Neural progenitor cell (in vitro differentiated cells): ENCODE measurements at regions not wholly inside any gene's neighbourhood (a gene's known extent, or its start where the extent isn't known, plus 50 kb on each side); places are given as distances from the start of the nearest gene placed in this dataset.

Experiments used
- DNase-seq: peaks from one replicate; pipeline ENCODE4 v3.0.0-alpha.2; 2016; ENCODE audit warnings: low spot score
- H2AFZ ChIP-seq: fragments of 200-600 bp; sonication (generic); replicated peaks from 2 replicates; pipeline ENCODE4 v1.6.1; 2016; ENCODE audit warnings: antibody characterized with exemption
- H3F3A ChIP-seq: fragments of 200-600 bp; sonication (generic); 2 replicates; pipeline ENCODE4 v1.6.1; 2016; ENCODE audit warnings: antibody characterized with exemption, low read depth
- H3K27ac ChIP-seq: fragments of 200-600 bp; sonication (generic); 2 replicates; pipeline ENCODE4 v1.5.1; 2016; ENCODE audit warnings: mild to moderate bottlenecking
- H3K27me3 ChIP-seq: fragments of 200-600 bp; sonication (generic); 2 replicates; pipeline ENCODE4 v1.6.1; 2016; ENCODE audit warnings: mild to moderate bottlenecking, moderate library complexity
- H3K36me3 ChIP-seq: fragments of 200-600 bp; sonication (generic); 2 replicates; pipeline ENCODE4 v1.5.1; 2016
- H3K4me1 ChIP-seq: fragments of 200-600 bp; sonication (generic); 2 replicates; pipeline ENCODE4 v1.6.1; 2016; ENCODE audit warnings: mixed run types
- H3K4me2 ChIP-seq: fragments of 200-600 bp; sonication (generic); 2 replicates; pipeline ENCODE4 v1.6.1; 2016
- H3K4me3 ChIP-seq: fragments of 200-600 bp; sonication (generic); 2 replicates; pipeline ENCODE4 v1.5.1; 2016
- H3K79me2 ChIP-seq: fragments of 200-600 bp; sonication (generic); 2 replicates; pipeline ENCODE4 v1.6.1; 2016; ENCODE audit warnings: low read depth
- H3K9ac ChIP-seq: fragments of 200-600 bp; sonication (generic); 2 replicates; pipeline ENCODE4 v1.6.1; 2016
- H3K9me3 ChIP-seq: fragments of 200-600 bp; sonication (generic); 2 replicates; pipeline ENCODE4 v1.5.1; 2016; ENCODE audit warnings: low read depth
- H4K20me1 ChIP-seq: fragments of 200-600 bp; sonication (generic); 2 replicates; pipeline ENCODE4 v1.6.1; 2016; ENCODE audit warnings: low read depth
- H3K27ac Mint-ChIP-seq: 3 replicates; pipeline ENCODE4 v1.8.0; 2021; ENCODE audit warnings: mixed read lengths
- H3K27me3 Mint-ChIP-seq: 2 replicates; pipeline ENCODE4 v1.8.0; 2022; ENCODE audit warnings: low read depth, mild to moderate bottlenecking, inconsistent platforms, moderate library complexity, mixed read lengths; ENCODE audit not compliant: insufficient read depth
- H3K36me3 Mint-ChIP-seq: 3 replicates; pipeline ENCODE4 v1.8.0; 2021; ENCODE audit warnings: mixed read lengths
- H3K4me1 Mint-ChIP-seq: 3 replicates; pipeline ENCODE4 v1.8.0; 2021; ENCODE audit warnings: mixed read lengths
- H3K4me3 Mint-ChIP-seq: 3 replicates; pipeline ENCODE4 v1.8.0; 2021; ENCODE audit warnings: mild to moderate bottlenecking, moderate library complexity, mixed read lengths
- H3K9me3 Mint-ChIP-seq: 3 replicates; pipeline ENCODE4 v1.8.0; 2020; ENCODE audit warnings: mixed read lengths
- CTCF ChIP-seq: fragments of 200-600 bp; sonication (generic); IDR thresholded peaks from 2 replicates; pipeline ENCODE4 v1.5.1; 2017; ENCODE audit warnings: antibody characterized with exemption, mild to moderate bottlenecking
- EZH2 ChIP-seq: fragments of 200-600 bp; sonication (generic); IDR thresholded peaks from 2 replicates; pipeline ENCODE4 v1.6.1; 2017; ENCODE audit warnings: antibody characterized with exemption, mild to moderate bottlenecking, moderate library complexity
- EZH2phosphoT487 ChIP-seq: fragments of 200-600 bp; sonication (generic); IDR thresholded peaks from 2 replicates; pipeline ENCODE4 v1.6.1; 2017; ENCODE audit warnings: antibody characterized with exemption

GRCh38 chr6:118739696-118740353, 88.4 kb upstream of the CEP85L start:
- Histone ChIP-seq H3K9ac (no peak overlapping the region), H3K4me1 (no peaks in the 10 kb centered on the region), H3F3A (no peaks in the 10 kb centered on the region), H3K79me2 (no peaks in the 10 kb centered on the region), H3K4me3 (no peak overlapping the region), H3K27me3 (no peaks in the 10 kb centered on the region), H3K36me3 (no peaks in the 10 kb centered on the region), H4K20me1 (no peaks in the 10 kb centered on the region), H3K4me2 (no peak overlapping the region), H3K27ac (no peak overlapping the region), H2AFZ (peak overlapping the region; percentile 9), H3K9me3 (no peaks in the 10 kb centered on the region)
- TF ChIP-seq EZH2phosphoT487 (no peak), CTCF (no peak), EZH2 (no peak)
- H3K4me1 Mint-ChIP-seq = no peaks in the 10 kb centered on the region
- H3K27me3 Mint-ChIP-seq = no peaks in the 10 kb centered on the region
- no peak overlapping the region for H3K27ac Mint-ChIP-seq
- no peaks in the 10 kb centered on the region for H3K36me3 Mint-ChIP-seq
- no peaks in the 10 kb centered on the region for H3K9me3 Mint-ChIP-seq
- no peak for DNase-seq
- no peak overlapping the region for H3K4me3 Mint-ChIP-seq

GRCh38 chr6:118736440-118736839, 85.0 kb upstream of the CEP85L start:
- no peak overlapping the region for H3K4me3 ChIP-seq
- no peaks in the 10 kb centered on the region for H3K79me2 ChIP-seq
- no peak overlapping the region for H3K9ac ChIP-seq
- no peak for TF ChIP-seq CTCF
- no peak for TF ChIP-seq EZH2
- TF ChIP-seq EZH2phosphoT487 = no peak
- no peaks in the 10 kb centered on the region for H3K36me3 ChIP-seq
- no peak overlapping the region for H3K27ac ChIP-seq
- no peaks in the 10 kb centered on the region for H3F3A ChIP-seq
- Mint-ChIP-seq H3K36me3 (no peaks in the 10 kb centered on the region), H3K9me3 (no peaks in the 10 kb centered on the region), H3K4me3 (no peak overlapping the region), H3K27me3 (no peaks in the 10 kb centered on the region), H3K27ac (no peak overlapping the region), H3K4me1 (no peaks in the 10 kb centered on the region)
- H3K4me1 ChIP-seq = no peaks in the 10 kb centered on the region
- no peak overlapping the region for H2AFZ ChIP-seq
- DNase-seq = no peak
- no peaks in the 10 kb centered on the region for H3K9me3 ChIP-seq
- no peaks in the 10 kb centered on the region for H4K20me1 ChIP-seq
- H3K27me3 ChIP-seq = no peaks in the 10 kb centered on the region
- no peak overlapping the region for H3K4me2 ChIP-seq

- no peak overlapping the region for H3K27ac ChIP-seq
- H2AFZ ChIP-seq = peak overlapping the region; percentile 51
- H3K4me2 ChIP-seq = no peak overlapping the region
- no peaks in the 10 kb centered on the region for H3K4me1 ChIP-seq
- no peaks in the 10 kb centered on the region for H3K4me1 Mint-ChIP-seq
- DNase-seq = peak; percentile 58
- H3K27me3 Mint-ChIP-seq = no peaks in the 10 kb centered on the region
- no peaks in the 10 kb centered on the region for H3K9me3 Mint-ChIP-seq
- no peak overlapping the region for H3K4me3 ChIP-seq
- TF ChIP-seq CTCF (peak; percentile 54), EZH2phosphoT487 (no peak), EZH2 (no peak)
- no peak overlapping the region for H3K9ac ChIP-seq
- no peaks in the 10 kb centered on the region for H3K27me3 ChIP-seq
- H4K20me1 ChIP-seq = no peaks in the 10 kb centered on the region
- no peaks in the 10 kb centered on the region for H3K36me3 ChIP-seq
- H3K27ac Mint-ChIP-seq = no peak overlapping the region
- H3K36me3 Mint-ChIP-seq = no peaks in the 10 kb centered on the region
- H3K79me2 ChIP-seq = no peaks in the 10 kb centered on the region
- peak overlapping the region; percentile 57 for H3K4me3 Mint-ChIP-seq
- no peaks in the 10 kb centered on the region for H3K9me3 ChIP-seq
- H3F3A ChIP-seq = no peaks in the 10 kb centered on the region
These were observed 83.9 kb upstream of the CEP85L start for GRCh38 chr6:118735320-118735719.
